A549 (cell line): ENCODE measurements at regions not wholly inside any gene's neighbourhood (a gene's known extent, or its start where the extent isn't known, plus 50 kb on each side); places are given as distances from the start of the nearest gene placed in this dataset.

ENCODE experiments used
- ATAC-seq, 2 experiments: fragments of 200-7000 bp in 1 of 2; fragments of >200 bp in 1 of 2; cut with Nextera tagmentation in 1 of 2; cut with Tn5 transposase in 1 of 2; 3 replicates each; pipeline versions ENCODE4 v1.8.0 to v1.9.1; 2018 to 2020; ENCODE audit warnings: mild to moderate bottlenecking in 1 of 2, moderate library complexity in 1 of 2
- CTCF ChIA-PET: fragments of 300-600 bp; sonication (Branson Sonifier 250); formaldehyde crosslinking; extraction: SDS; loops from one replicate; lab custom pipeline; 2021; ENCODE audit warnings: antibody characterized with exemption, inconsistent platforms; lab: Yijun Ruan, JAX
- POLR2A ChIA-PET: fragments of 350-600 bp; formaldehyde crosslinking; extraction: SDS; loops from one replicate; lab custom pipeline; 2021; ENCODE audit warnings: antibody characterized with exemption, inconsistent platforms; lab: Yijun Ruan, JAX
- DNase-seq, 2 experiments: peaks; one replicate each; pipeline versions ENCODE4 v3.0.0 to v3.0.0-alpha.2; 2011 to 2016; ENCODE audit warnings: low read depth in 1 of 2, low spot score in 1 of 2
- FAIRE-seq: peaks from 2 replicates; lab custom pipeline; 2011; peaks lifted over from hg19 to GRCh38; lab: Jason Lieb, UNC
- H3K27ac ChIP-seq, 2 experiments: fragments of >200 bp; sonication (Bioruptor Twin); formaldehyde crosslinking; 3 replicates each; pipeline ENCODE4 v1.5.1; 2016 to 2017
- H3K4me1 ChIP-seq: fragments of >200 bp; sonication (Bioruptor Twin); formaldehyde crosslinking; 3 replicates; pipeline ENCODE4 v1.6.1; 2016
- H3K4me2 ChIP-seq: fragments of >200 bp; sonication (Bioruptor Twin); formaldehyde crosslinking; 3 replicates; pipeline ENCODE4 v1.6.1; 2016
- H3K4me3 ChIP-seq: fragments of >200 bp; sonication (Bioruptor Twin); formaldehyde crosslinking; 3 replicates; pipeline ENCODE4 v1.5.1; 2016
- H3K9me3 ChIP-seq: fragments of >200 bp; sonication (Bioruptor Twin); formaldehyde crosslinking; 3 replicates; pipeline ENCODE4 v1.6.1; 2016
- CHD4 ChIP-seq: fragments of 200-600 bp; sonication (generic); IDR thresholded peaks from 2 replicates; pipeline ENCODE4 v1.6.1; 2016; ENCODE audit warnings: antibody characterized with exemption, mild to moderate bottlenecking, borderline replicate concordance
- ESRRA ChIP-seq: fragments of 150-350 bp; IDR thresholded peaks from 2 replicates; pipeline ENCODE4 v1.6.1; 2014; ENCODE audit warnings: mild to moderate bottlenecking, low read length, borderline replicate concordance
- FOXS1 ChIP-seq: fragments of 250-450 bp; sonication (Bioruptor Pico); IDR thresholded peaks from 2 replicates; pipeline ENCODE4 v1.5.0; 2020; ENCODE audit warnings: mild to moderate bottlenecking, moderate library complexity
- HDAC2 ChIP-seq: fragments of 200-600 bp; sonication (generic); IDR thresholded peaks from 2 replicates; pipeline ENCODE4 v1.6.1; 2016
- HEYL ChIP-seq: fragments of 250-450 bp; sonication (Bioruptor Pico); IDR thresholded peaks from 2 replicates; pipeline ENCODE4 v1.8.0; 2021; ENCODE audit warnings: mild to moderate bottlenecking, moderate library complexity
- JUNB ChIP-seq: fragments of >200 bp; sonication (Bioruptor Twin); formaldehyde crosslinking; IDR thresholded peaks from 2 replicates; pipeline ENCODE4 v1.6.1; 2016
- MAZ ChIP-seq: fragments of 150-350 bp; IDR thresholded peaks from 2 replicates; pipeline ENCODE4 v1.6.1; 2014; ENCODE audit warnings: antibody characterized with exemption, low read depth, low read length, borderline replicate concordance
- NPAS2 ChIP-seq: fragments of 250-450 bp; sonication (Bioruptor Pico); IDR thresholded peaks from 2 replicates; pipeline ENCODE4 v1.8.0; 2022; ENCODE audit warnings: mild to moderate bottlenecking, moderate library complexity, borderline replicate concordance
- PHF8 ChIP-seq: fragments of 200-600 bp; sonication (generic); IDR thresholded peaks from 2 replicates; pipeline ENCODE4 v1.6.1; 2016; ENCODE audit warnings: low read depth, mild to moderate bottlenecking, antibody characterized with exemption, moderate library complexity, borderline replicate concordance
- POLR2AphosphoS2 ChIP-seq: conservative IDR thresholded peaks from 2 replicates; pipeline ENCODE4 v1.6.1; 2012; ENCODE audit warnings: low read length, improper control_type of control experiment, inconsistent platforms
- RARB ChIP-seq: fragments of 250-450 bp; sonication (Bioruptor Pico); IDR thresholded peaks from 2 replicates; pipeline ENCODE4 v1.8.0; 2021; ENCODE audit warnings: mild to moderate bottlenecking, moderate library complexity
- RCOR1 ChIP-seq: fragments of 150-350 bp; IDR thresholded peaks from 2 replicates; pipeline ENCODE4 v1.6.1; 2014; ENCODE audit warnings: antibody characterized with exemption, low read length, low read depth
- RFX5 ChIP-seq: fragments of 450-650 bp; IDR thresholded peaks from 2 replicates; pipeline ENCODE4 v1.7.1; 2014; ENCODE audit warnings: antibody characterized with exemption, mild to moderate bottlenecking, moderate library complexity
- RNF2 ChIP-seq: fragments of 200-600 bp; sonication (generic); IDR thresholded peaks from 2 replicates; pipeline ENCODE4 v1.6.1; 2016; ENCODE audit warnings: low read depth, mild to moderate bottlenecking, antibody characterized with exemption, moderate library complexity, borderline replicate concordance
- SMC3 ChIP-seq: fragments of >200 bp; sonication (Bioruptor Twin); formaldehyde crosslinking; IDR thresholded peaks from 3 replicates; pipeline ENCODE4 v1.6.1; 2018; ENCODE audit warnings: inconsistent platforms
- SREBF2 ChIP-seq: fragments of 450-650 bp; IDR thresholded peaks from 2 replicates; pipeline ENCODE4 v1.6.1; 2014; ENCODE audit warnings: mild to moderate bottlenecking, moderate library complexity
- TFCP2L1 ChIP-seq: fragments of 250-450 bp; sonication (Bioruptor Pico); IDR thresholded peaks from 2 replicates; pipeline ENCODE4 v1.5.0; 2021; ENCODE audit warnings: mild to moderate bottlenecking
- WGBS: methylation state at CpG from one replicate; pipeline ENCODE4 v1.1.6; 2017; ENCODE audit errors: missing lambda C conversion rate; 5-methylcytosine and 5-hydroxymethylcytosine counted together
- TF ChIP-seq, protein P1 (sequence below): fragments of 150-350 bp; IDR thresholded peaks from 2 replicates; pipeline ENCODE4 v1.6.1; 2014; ENCODE audit warnings: low read depth, mild to moderate bottlenecking, low read length
- TF ChIP-seq, protein P2 (sequence below): fragments of >200 bp; sonication (Bioruptor Twin); formaldehyde crosslinking; IDR thresholded peaks from 3 replicates; pipeline ENCODE4 v1.5.1; 2016
- TF ChIP-seq, protein P3 (sequence below): IDR thresholded peaks from 2 replicates; pipeline ENCODE4 v1.6.1; 2012
- TF ChIP-seq, protein P4 (sequence below): IDR thresholded peaks from 2 replicates; pipeline ENCODE4 v1.6.1; 2012
- TF ChIP-seq, protein P5 (sequence below): fragments of 200-600 bp; sonication (generic); IDR thresholded peaks from 2 replicates; pipeline ENCODE4 v1.6.1; 2016; ENCODE audit warnings: antibody characterized with exemption, mild to moderate bottlenecking, moderate library complexity

DNA sequence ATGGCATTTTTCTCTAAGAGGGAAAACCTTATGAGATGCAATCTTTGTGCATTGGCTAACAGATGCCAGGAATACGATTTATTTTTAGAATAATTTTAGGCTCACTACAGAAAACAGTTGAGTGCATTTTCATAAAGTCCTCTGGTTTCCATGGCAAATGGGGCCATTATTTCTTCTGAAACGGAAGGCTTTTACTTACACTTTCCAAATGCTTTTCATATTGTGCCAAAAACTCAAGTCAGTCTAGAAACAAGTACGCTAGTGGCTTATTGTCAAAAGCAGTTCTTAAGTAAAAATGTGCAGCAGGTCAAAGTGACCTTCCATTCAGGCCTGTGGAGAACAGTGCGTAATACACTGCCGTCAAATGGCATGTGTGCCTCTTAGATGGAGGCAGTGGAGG lies 628.7 kb downstream of the EFNB2 start:
- DNase-seq (no peak), FAIRE-seq (no peak)
- no peak overlapping the region for H3K27ac ChIP-seq
- no peaks in the 10 kb centered on the region for H3K9me3 ChIP-seq
- TF ChIP-seq PHF8, result no peak
- TF ChIP-seq, protein P1, sequence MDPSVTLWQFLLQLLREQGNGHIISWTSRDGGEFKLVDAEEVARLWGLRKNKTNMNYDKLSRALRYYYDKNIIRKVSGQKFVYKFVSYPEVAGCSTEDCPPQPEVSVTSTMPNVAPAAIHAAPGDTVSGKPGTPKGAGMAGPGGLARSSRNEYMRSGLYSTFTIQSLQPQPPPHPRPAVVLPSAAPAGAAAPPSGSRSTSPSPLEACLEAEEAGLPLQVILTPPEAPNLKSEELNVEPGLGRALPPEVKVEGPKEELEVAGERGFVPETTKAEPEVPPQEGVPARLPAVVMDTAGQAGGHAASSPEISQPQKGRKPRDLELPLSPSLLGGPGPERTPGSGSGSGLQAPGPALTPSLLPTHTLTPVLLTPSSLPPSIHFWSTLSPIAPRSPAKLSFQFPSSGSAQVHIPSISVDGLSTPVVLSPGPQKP, result no peak
- TF ChIP-seq, protein P2, sequence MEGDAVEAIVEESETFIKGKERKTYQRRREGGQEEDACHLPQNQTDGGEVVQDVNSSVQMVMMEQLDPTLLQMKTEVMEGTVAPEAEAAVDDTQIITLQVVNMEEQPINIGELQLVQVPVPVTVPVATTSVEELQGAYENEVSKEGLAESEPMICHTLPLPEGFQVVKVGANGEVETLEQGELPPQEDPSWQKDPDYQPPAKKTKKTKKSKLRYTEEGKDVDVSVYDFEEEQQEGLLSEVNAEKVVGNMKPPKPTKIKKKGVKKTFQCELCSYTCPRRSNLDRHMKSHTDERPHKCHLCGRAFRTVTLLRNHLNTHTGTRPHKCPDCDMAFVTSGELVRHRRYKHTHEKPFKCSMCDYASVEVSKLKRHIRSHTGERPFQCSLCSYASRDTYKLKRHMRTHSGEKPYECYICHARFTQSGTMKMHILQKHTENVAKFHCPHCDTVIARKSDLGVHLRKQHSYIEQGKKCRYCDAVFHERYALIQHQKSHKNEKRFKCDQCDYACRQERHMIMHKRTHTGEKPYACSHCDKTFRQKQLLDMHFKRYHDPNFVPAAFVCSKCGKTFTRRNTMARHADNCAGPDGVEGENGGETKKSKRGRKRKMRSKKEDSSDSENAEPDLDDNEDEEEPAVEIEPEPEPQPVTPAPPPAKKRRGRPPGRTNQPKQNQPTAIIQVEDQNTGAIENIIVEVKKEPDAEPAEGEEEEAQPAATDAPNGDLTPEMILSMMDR, result no peak
- no peak for TF ChIP-seq SREBF2
- TF ChIP-seq, protein P3, sequence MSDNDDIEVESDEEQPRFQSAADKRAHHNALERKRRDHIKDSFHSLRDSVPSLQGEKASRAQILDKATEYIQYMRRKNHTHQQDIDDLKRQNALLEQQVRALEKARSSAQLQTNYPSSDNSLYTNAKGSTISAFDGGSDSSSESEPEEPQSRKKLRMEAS, result no peak
- TF ChIP-seq, all 56 proteins: peak for 0
- ATAC-seq, result no peak
- POLR2A ChIA-PET, result no interaction called here
- WGBS, result 69% methylated on average over 5 of the region's 5 CpGs
- CTCF ChIA-PET, result no interaction called here
- Histone ChIP-seq H3K4me1 (no peaks in the 10 kb centered on the region), H3K4me2 (no peak overlapping the region), H3K4me3 (no peak overlapping the region)

DNA sequence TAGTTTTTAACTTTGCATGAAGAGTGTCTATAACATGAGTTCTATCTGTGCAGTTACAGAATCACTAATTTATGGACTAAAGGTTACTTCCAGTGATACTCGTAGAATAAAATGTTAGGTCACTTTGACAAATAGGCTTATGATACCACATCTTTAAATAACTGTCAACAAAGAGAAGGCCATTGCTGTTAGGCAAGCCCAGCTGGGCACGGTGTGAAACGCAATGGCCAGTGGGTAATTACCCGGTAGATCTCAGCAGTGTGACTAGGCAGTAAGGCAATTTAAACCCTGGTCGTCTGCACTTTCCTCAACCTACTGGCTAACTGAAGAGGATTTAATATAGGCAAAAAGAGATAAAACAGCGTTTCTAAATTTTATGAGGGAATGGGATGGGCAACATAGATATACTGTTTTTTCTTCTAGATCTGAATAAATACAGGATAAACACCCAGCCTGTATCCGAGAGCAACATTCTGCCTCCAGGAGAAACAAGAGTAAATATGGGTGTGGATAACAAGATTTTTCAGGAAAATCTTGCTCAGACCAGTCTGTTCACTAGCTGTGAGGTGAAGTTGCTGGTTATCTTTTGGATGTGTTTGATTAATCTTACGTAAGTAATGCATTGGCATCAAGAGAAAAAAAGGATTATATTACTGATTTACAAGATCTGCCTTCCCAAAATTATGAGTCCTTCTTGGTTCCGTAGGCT lies 631.3 kb downstream of the EFNB2 start:
- POLR2A ChIA-PET, result no interaction called here
- ATAC-seq, result no peak
- no peak for DNase-seq
- H3K4me1 ChIP-seq, result no peaks in the 10 kb centered on the region
- TF ChIP-seq SMC3 (no peak), HEYL (CRISPR knock-in tag) (no peak)
- H3K27ac ChIP-seq, result no peak overlapping the region
- no peak overlapping the region for H3K4me3 ChIP-seq
- no peak overlapping the region for H3K4me2 ChIP-seq
- CTCF ChIA-PET, result no interaction called here
- no peaks in the 10 kb centered on the region for H3K9me3 ChIP-seq
- FAIRE-seq, result no peak
- 64% methylated on average over 9 of the region's 9 CpGs for WGBS

DNA sequence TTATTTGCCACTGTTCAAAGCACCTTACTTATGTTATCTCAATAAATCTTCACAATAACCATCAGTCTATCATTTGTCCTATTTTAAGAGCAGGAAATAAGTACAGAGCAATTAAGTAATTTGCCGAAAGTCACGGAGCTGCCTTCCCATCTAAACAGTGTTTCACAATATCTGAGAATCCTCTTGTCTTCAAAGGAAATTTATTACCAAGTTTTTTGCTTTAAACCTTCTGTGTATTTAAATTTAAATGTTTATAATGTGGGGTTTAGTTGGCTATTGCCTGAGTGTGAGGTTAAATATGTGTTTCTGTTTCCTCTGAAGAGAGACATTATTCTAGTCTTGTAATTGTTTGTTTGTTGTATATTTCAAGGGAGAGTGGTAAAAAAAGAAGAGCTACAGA lies 633.1 kb downstream of the EFNB2 start:
- FAIRE-seq, result no peak
- POLR2A ChIA-PET, result no interaction called here
- CTCF ChIA-PET, result no interaction called here

More for the DNA sequence above, 633.1 kb downstream of the EFNB2 start:
- H3K9me3 ChIP-seq, result no peaks in the 10 kb centered on the region
- H3K4me1 ChIP-seq, result no peaks in the 10 kb centered on the region
- ATAC-seq (no peak), DNase-seq (no peak)
- WGBS, result 70% methylated on average over 2 of the region's 2 CpGs
- H3K4me2 ChIP-seq, result no peak overlapping the region
- TF ChIP-seq JUNB (no peak), FOXS1 (CRISPR knock-in tag) (no peak), RCOR1 (no peak), HDAC2 (no peak), NPAS2 (CRISPR knock-in tag) (no peak), MAZ (no peak), RARB (CRISPR knock-in tag) (no peak), RFX5 (no peak), SREBF2 (no peak), RNF2 (no peak), ESRRA (no peak), TFCP2L1 (no peak), CHD4 (no peak), POLR2AphosphoS2 (no peak), PHF8 (no peak)
- TF ChIP-seq, protein P4, sequence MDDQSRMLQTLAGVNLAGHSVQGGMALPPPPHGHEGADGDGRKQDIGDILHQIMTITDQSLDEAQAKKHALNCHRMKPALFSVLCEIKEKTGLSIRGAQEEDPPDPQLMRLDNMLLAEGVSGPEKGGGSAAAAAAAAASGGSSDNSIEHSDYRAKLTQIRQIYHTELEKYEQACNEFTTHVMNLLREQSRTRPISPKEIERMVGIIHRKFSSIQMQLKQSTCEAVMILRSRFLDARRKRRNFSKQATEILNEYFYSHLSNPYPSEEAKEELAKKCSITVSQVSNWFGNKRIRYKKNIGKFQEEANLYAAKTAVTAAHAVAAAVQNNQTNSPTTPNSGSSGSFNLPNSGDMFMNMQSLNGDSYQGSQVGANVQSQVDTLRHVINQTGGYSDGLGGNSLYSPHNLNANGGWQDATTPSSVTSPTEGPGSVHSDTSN, result no peak
- TF ChIP-seq, protein P5, sequence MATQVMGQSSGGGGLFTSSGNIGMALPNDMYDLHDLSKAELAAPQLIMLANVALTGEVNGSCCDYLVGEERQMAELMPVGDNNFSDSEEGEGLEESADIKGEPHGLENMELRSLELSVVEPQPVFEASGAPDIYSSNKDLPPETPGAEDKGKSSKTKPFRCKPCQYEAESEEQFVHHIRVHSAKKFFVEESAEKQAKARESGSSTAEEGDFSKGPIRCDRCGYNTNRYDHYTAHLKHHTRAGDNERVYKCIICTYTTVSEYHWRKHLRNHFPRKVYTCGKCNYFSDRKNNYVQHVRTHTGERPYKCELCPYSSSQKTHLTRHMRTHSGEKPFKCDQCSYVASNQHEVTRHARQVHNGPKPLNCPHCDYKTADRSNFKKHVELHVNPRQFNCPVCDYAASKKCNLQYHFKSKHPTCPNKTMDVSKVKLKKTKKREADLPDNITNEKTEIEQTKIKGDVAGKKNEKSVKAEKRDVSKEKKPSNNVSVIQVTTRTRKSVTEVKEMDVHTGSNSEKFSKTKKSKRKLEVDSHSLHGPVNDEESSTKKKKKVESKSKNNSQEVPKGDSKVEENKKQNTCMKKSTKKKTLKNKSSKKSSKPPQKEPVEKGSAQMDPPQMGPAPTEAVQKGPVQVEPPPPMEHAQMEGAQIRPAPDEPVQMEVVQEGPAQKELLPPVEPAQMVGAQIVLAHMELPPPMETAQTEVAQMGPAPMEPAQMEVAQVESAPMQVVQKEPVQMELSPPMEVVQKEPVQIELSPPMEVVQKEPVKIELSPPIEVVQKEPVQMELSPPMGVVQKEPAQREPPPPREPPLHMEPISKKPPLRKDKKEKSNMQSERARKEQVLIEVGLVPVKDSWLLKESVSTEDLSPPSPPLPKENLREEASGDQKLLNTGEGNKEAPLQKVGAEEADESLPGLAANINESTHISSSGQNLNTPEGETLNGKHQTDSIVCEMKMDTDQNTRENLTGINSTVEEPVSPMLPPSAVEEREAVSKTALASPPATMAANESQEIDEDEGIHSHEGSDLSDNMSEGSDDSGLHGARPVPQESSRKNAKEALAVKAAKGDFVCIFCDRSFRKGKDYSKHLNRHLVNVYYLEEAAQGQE, result no peak
- no peak overlapping the region for H3K27ac ChIP-seq
- H3K4me3 ChIP-seq, result no peak overlapping the region
